Colon (tissue), 2 donors: ENCODE measurements at regions not wholly inside any gene's neighbourhood (a gene's known extent, or its start where the extent isn't known, plus 50 kb on each side); places are given as distances from the start of the nearest gene placed in this dataset.
"Not testable (repeated sequence)": the region's sequence is repeated elsewhere in the genome, so short reads cannot be mapped to it uniquely, and the experiment has no call there.

Experiments
- FAIRE-seq: peaks from 2 replicates; lab custom pipeline; 2012; peaks lifted over from hg19 to GRCh38; lab: Jason Lieb, UNC
- donor health status: control.
- donor health status: control.

DNA sequence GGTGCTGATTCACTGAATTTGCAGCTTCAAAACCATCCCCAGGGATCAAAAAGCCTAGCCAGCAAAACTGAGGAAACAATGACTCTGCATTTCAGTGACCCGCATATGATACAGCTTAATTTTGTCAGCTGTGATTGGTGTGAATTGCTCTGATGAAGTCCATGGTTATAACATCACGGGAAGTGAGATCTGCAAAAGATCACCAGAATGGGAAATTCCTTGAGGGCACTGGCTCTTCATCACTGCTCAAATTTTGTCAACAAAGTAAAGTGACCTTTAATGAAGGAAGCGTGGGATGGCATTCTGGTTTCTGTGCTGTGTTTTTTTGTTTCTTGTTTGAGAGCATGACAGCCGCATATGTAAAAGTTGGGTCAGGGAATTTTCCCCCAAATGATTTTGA, 745.9 kb downstream of the GATA3 start:
- no peak for FAIRE-seq

GRCh38 chr10:8803992-8804391, 749.5 kb downstream of the GATA3 start:
- FAIRE-seq = no peak

- no peak for FAIRE-seq
Measured at GRCh38 chr10:8810677-8811076, 756.2 kb downstream of the GATA3 start.

- no peak for FAIRE-seq
Measured at GRCh38 chr10:8811201-8811600, 756.7 kb downstream of the GATA3 start.

GRCh38 chr10:8815969-8816368, 761.5 kb downstream of the GATA3 start:
- FAIRE-seq = no peak

DNA sequence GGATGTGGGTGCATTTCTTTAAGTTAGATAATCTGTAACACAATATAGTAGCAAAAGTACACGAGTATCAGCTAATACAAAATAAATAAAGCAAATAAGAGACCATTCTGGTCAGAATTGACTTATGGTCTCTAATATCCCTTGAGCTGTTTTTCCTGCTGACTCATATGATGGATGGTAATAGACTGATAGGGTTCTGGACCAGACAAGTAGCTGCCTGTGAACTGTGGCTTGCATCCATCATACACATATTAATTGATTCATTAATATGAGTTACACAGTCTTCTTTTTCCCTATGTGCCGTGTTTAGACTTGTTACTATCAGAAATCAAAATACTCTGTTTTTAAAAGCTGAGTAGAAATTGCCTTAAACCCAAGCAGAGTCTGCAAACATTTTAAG, 762.8 kb downstream of the GATA3 start:
- FAIRE-seq = no peak

GRCh38 chr10:8825611-8826010, 771.1 kb downstream of the GATA3 start:
- no peak for FAIRE-seq

- FAIRE-seq = no peak
Measured at GRCh38 chr10:8829592-8829991, 775.1 kb downstream of the GATA3 start.

- no peak for FAIRE-seq
Measured at GRCh38 chr10:8830048-8830447, 775.6 kb downstream of the GATA3 start.

DNA sequence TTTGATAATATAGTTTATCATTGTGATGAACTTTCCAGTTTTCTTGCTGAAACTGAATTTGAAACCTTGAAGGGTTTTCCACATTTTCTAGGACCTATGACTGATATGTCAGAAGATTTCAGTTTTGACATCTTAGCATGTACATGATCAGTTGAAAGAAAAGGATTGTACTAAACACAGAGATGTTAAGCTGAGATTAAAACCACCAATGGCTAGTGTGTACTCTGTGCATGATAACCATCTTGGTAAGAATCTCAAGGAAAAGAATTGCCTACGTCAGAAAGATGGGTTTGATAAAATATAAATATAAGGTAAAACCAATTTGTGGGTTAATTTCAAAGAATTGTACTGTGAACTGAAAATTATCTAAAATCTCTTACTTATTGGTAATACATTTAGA, 776.4 kb downstream of the GATA3 start:
- FAIRE-seq = no peak

- no peak for FAIRE-seq
Measured at GRCh38 chr10:8835453-8836167, 781.1 kb downstream of the GATA3 start.

DNA sequence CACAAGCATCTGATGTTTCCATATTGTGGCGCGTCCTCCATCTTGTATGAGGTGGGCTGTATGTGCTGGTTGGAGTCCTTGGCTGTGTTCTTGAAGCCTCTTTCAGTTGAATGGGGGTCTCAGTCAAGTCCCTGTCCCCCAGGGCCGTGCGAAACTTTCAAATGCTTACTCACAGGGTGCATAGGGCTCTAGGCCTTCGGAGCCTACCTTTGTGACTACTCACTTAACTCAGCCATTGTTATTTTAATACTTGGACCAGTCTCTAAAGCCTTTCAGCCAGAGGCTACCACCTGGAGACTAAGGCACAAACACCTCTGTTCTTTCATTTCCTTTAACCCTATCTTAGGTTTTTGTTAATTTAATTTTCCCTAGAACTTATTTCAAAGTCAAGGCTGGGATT, 785.9 kb downstream of the GATA3 start:
- FAIRE-seq = no peak

DNA sequence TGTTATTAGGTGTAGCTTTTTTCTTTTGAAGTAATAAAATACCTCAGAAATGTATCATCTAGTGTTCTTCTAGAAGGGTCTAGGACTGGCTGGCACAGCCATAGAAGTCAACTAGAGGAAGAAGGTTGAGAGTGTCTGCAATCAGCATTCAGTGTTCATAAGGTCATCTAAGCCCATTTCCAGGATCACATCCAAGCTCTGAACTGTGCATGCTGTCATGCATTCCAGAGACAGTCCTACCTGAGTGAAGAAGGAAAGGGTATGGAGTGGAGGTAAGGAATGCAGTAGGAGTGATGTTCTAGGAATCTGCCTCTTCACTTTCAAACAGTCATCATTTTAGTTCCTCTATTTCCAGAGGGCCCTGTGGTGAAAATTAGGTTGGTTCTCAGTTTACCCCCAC, 789.7 kb downstream of the GATA3 start:
- FAIRE-seq = no peak

- FAIRE-seq = no peak
Measured at GRCh38 chr10:8852546-8852945, 798.1 kb downstream of the GATA3 start.

GRCh38 chr10:8853048-8853447, 798.6 kb downstream of the GATA3 start:
- no peak for FAIRE-seq

DNA sequence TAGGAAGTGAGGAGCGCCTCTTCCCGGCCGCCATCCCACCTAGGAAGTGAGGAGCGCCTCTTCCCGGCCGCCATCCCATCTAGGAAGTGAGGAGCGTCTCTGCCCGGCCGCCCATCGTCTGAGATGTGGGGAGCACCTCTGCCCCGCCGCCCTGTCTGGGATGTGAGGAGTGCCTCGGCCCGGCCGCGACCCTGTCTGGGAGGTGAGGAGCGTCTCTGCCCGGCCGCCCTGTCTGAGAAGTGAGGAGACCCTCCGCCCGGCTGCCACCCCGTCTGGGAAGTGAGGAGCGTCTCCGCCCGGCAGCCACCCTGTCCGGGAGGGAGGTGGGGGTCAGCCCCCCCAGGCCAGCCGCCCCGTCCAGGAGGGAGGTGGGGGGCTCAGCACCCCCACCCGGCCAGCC, 814.4 kb downstream of the GATA3 start:
- FAIRE-seq = not testable (repeated sequence)

DNA sequence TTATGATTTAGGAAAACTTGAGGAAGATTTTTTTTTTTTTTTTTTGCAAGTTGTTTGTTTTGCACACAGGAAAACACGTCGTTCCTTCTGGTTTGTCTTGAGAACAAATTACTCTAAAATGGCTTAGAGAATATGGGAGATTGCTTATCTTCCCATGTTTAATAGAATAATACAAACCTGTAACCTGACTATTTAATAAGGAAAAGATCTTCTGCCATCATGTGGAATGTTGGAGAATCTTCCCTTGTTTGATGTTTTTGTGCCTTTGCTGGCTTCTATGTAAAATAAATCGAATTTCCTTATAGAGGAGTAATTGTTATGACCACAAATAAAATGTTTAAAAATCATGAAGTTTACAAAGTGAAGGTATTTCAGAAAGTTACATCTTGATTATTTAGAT, 818.8 kb downstream of the GATA3 start:
- no peak for FAIRE-seq

DNA sequence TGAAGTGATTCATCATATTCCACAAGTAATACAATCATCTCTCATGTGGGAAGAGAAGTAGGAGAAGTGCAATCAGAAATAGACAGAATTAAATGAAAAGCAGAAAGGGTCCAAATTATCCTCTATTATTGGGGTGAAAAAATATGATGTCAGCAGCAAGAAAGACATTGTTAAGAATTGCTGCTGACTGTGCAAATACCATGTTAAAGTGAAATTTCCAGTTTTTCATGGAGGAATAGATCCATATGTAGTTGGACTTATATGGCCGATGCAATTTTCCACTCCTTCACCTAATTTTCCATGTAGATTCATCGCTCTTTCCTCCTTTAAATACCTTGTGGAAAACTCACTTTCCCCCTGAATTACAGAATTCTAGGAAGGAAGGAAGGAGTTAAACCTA, 819.8 kb downstream of the GATA3 start:
- FAIRE-seq = no peak

- FAIRE-seq = no peak
Measured at GRCh38 chr10:8874972-8875371, 820.5 kb downstream of the GATA3 start.

GRCh38 chr10:8876171-8876570, 821.7 kb downstream of the GATA3 start:
- FAIRE-seq = no peak

DNA sequence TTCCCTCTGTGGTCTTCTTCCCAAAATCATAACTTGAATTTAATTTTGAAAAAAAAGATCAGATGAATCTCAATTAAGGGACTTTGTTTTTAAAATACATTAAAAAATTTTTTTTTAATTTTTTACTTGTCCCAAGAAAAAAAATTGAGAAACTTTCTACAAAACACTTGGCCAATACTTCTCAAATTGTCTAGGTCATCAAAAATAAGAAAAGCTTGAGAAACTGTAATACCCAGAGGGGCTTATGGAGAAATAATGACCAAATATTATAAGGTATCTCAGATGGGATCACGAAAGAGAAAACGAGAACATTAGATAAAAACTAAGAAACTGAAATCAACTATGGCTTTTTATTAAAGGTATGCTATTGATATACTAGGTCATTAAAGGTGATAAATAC, 835.0 kb downstream of the GATA3 start:
- no peak for FAIRE-seq

- FAIRE-seq = no peak
Measured at GRCh38 chr10:8893102-8893501, 838.6 kb downstream of the GATA3 start.

GRCh38 chr10:8894148-8894547, 839.7 kb downstream of the GATA3 start:
- FAIRE-seq = no peak

- no peak for FAIRE-seq
Measured at GRCh38 chr10:8897769-8898168, 843.3 kb downstream of the GATA3 start.
